ENCODE measurements at regions not wholly inside any gene's neighbourhood (a gene's known extent, or its start where the extent isn't known, plus 50 kb on each side); places are given as distances from the start of the nearest gene placed in this dataset.

- intact Hi-C loops (cut with DNase I), result no loop called here
- DNase-seq, result no peak
These were observed 79.6 kb upstream of the LCLAT1 start for GRCh38 chr2:30367232-30368070.

- no peak for DNase-seq
- intact Hi-C loops (cut with DNase I), result no loop called here
These were observed 78.8 kb upstream of the LCLAT1 start for GRCh38 chr2:30368258-30368657.

DNA sequence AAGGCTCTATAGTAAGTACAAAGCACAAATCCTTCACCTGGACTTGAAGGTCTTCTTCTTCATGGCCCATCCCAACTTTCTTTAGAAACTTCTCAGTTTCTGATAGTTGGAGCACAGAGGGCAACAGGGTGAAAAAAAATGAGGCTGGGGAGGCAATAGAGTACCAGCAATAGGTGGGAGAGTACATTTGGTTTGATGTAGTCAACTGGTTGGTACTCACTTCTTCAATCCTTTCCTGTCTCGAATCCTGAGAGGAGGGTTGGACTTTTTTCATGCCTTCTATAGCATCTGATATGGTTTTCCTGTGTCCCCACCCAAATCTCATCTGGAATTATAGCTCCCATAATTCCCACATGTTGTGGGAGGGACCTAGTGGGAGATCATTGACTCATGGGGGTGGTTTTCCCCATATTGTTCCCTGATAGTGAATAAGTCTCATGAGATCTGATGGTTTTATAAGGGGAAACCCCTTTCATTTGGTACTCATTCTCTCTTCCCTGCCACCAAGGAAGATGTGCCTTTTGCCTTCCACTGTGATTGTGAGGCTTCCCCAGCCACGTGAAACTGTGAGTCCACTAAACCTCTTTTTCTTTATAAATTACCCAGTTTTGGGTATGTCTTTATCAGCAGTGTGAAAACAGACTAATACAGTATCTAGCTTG, 75.9 kb upstream of the LCLAT1 start:
- intact Hi-C loops (cut with DNase I), result no loop called here
- DNase-seq, result peak in 1 of 10 donors; percentile 2

- DNase-seq, result peak in 1 of 10 donors; percentile 40
- intact Hi-C loops (cut with DNase I), result no loop called here
These were observed 75.2 kb upstream of the LCLAT1 start for GRCh38 chr2:30371772-30372373.

DNA sequence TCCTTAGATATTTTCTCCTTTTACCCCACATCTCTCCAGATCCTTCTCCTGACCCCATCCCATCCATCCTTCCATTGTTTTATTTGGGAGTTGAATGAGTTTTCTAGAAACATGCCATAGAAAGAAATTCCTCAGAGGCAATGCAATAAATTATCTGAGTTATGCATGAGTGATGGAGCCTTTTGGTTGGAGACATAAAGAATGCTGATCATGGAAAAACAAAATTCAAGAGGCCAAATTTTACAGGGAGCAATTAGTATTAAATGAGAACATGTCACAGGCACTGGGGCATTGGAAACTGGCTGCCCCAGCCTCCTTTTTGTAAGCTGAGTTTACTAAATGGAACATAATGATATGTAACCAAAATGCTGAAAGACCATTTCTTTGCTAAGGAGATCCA, 74.2 kb upstream of the LCLAT1 start:
- DNase-seq, result peak in 1 of 10 donors; percentile 1
- intact Hi-C loops (cut with DNase I), result no loop called here

DNA sequence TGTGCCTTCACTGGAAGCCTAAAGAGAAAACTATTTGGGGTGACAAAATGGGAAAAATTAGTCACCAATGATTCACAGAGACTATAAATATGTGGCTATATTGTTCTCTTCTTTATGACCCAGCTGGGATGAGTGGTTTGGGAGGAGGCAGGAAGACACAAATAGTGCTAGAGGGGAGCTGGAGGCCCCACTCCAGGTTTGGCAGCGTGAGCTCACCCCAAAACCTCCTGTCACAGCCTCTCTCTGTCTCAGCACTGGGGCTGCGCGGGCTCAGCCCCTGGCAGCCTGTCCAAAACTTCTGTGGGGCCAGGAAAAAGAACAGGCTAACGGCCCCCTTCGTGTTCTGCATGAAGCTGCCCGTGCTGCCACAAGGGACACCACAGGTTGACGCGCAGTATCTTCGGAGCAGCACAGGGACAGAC, 73.2 kb upstream of the LCLAT1 start:
- peak in 1 of 10 donors; percentile 59 for DNase-seq
- intact Hi-C loops (cut with DNase I), result no loop called here

DNA sequence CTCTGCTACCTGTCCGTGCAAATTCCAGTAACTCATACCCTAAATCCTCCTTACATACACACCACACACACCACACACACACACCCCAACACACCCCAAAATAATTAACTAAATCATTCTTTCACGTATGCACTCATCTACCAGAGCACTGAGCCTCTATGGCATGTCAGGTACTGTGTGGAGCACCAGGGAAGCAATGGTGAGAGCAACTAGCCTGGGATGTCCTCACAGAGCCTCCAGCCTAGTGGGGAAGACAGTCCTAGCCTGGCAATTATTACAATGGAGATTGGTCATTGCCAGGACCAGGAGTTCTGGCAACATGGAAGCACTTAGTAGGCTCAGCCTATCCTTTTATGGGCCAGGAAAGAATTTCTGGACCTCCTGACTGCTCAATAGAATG, 72.7 kb upstream of the LCLAT1 start:
- DNase-seq, result peak in 1 of 10 donors; percentile 5
- intact Hi-C loops (cut with DNase I), result no loop called here

- no peak for DNase-seq
- intact Hi-C loops (cut with DNase I), result no loop called here
These were observed 71.1 kb upstream of the LCLAT1 start for GRCh38 chr2:30375915-30376314.

DNA sequence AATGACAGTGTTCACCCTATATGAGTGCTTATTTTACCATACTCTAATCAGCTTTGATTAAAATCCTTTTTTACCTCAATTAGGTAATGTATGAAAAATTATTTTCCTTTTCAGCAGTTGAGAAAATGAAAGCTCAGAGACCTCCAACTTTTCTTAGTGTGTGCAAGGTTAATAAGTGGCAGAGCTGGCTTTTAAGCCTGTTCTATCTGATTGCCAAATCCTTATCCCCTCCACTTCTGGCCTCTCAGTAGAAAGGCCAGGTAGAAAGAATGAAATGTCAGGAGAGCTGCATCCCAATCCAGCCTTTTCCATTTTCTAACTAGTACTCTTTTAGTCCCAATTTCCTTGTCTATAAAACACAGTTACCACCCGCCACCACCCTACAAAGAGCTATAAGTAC, 67.6 kb upstream of the LCLAT1 start:
- DNase-seq, result no peak
- intact Hi-C loops (cut with DNase I), result no loop called here

DNA sequence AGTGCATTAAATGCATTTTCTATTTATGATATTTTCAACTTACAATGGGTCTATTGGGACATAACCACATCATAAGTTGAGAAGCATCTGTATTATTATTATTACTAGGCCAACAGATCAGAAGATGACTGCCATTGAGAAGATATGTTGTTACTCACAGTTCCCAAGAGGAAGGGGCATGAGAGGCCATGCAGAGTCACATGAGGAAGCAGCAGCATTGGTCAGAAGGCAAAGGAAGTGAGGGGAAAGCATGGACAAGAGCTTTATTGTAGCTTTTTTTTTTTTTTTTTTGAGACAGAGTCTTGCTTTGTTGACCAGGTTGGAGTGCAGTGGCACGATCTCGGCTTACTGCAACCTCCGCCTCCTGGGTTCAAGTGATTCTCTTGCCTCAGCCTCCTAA, 66.2 kb upstream of the LCLAT1 start:
- intact Hi-C loops (cut with DNase I), result no loop called here
- peak in 1 of 10 donors; percentile 1 for DNase-seq

DNA sequence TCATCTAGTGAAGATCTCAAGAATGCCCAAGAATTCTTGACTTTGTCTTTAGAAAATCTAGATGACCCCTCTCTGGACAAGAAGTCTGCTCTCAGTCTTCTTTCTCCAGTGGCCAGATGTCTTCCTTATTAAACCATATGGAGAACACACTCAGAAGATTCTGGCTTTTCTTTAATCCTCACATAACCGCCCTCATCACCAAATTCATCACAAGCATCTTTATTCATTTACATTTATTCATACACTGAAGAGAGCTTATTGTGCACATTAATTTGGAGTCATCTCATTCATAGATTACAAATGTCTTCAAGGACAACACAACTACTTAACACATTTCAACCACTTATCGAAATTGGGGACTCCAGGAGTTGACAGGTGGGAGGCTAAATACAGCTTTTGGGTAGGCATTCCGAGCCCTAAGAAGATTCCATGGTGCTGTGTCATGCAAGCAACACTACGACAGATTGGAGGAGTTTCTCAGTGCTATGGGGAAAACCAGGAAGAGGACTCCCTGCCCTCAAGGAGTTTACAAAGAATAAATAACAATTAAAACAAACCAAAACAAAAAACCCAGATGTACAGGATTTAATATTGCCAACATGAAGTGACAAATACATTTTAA, 64.8 kb upstream of the LCLAT1 start:
- intact Hi-C loops (cut with DNase I), result no loop called here
- DNase-seq, result peak in 1 of 10 donors; percentile 2

GRCh38 chr2:30382995-30383394, 64.1 kb upstream of the LCLAT1 start:
- peak in 1 of 10 donors; percentile 4 for DNase-seq
- intact Hi-C loops (cut with DNase I), result no loop called here

DNA sequence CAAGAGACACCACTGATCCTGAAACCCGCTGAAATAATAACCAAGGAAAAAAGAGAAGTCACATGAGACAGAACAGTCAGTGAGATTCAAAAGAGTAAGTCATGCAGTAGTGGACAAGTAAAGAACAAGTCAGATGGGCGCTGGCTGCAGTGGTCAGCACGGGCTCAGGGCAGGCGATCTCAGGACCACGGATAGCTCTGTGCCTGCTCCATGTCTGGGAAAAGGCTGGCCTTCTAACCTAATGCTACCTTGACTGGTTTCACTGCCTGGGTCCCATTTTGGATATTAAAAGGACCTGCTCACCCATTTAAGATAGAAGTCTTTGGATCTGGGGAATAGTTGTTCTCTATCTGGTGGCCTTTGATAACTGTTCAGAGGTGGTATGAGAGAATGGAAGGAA, 61.7 kb upstream of the LCLAT1 start:
- intact Hi-C loops (cut with DNase I), result no loop called here
- DNase-seq, result peak in 1 of 10 donors; percentile 25

GRCh38 chr2:30392097-30392496, 54.9 kb upstream of the LCLAT1 start:
- intact Hi-C loops (cut with DNase I), result no loop called here
- no peak for DNase-seq

GRCh38 chr2:30393510-30393909, 53.5 kb upstream of the LCLAT1 start:
- intact Hi-C loops (cut with DNase I), result no loop called here
- no peak for DNase-seq

GRCh38 chr2:30394096-30394495, 53.0 kb upstream of the LCLAT1 start:
- intact Hi-C loops (cut with DNase I), result no loop called here
- DNase-seq, result no peak

DNA sequence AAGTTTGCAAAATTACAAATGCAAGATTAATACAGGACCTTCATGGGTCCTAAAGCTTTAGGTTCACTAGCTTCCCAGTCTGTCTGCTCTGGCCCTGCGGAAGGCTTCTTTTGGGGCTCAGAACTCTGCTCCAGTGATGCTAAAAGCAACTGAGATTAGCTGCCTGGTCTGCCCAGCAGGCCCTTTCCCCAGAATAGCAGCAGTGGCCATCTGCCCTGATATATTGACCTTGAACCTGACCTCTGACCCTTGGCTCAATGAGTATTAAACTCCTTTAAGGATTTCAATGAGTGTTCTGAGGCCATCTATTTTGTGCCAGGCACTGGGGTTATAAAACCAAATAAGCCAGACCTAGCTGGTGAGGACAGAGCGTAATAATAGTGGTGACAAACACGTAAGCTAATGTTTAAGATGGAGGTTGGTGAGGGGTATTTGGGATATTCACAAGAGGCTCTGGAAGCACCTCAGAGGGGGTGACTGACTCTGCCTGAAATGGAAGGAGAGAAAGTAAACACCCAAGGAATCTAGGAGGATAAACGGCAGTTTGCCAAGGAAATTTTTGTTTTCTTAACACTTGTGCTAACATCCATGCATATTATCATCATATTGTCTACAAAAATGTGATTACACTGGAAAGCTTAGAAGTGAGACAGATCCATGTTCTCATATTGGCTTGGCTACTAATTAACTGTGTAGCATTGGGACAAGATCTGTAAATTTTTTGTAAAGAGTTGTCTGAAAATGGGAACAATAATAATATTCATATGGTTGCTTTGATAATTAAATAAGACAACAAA, 50.4 kb upstream of the LCLAT1 start:
- intact Hi-C loops (cut with DNase I), result no loop called here

More for the DNA sequence above, 50.4 kb upstream of the LCLAT1 start:
- no peak for DNase-seq

Data from posterior cingulate gyrus (tissue), 11 donors.